HG02973 (cell line): ENCODE measurements at regions not wholly inside any gene's neighbourhood (a gene's known extent, or its start where the extent isn't known, plus 50 kb on each side); places are given as distances from the start of the nearest gene placed in this dataset.

Experiments used
- ATAC-seq: cut with Tn5 transposase; IDR thresholded peaks from one replicate; pipeline ENCODE4 v1.9.1; 2021; ENCODE audit warnings: moderate library complexity; ENCODE audit not compliant: unreplicated experiment

- no peak for ATAC-seq
These were observed 457.6 kb downstream of the TFAP2A start for GRCh38 chr6:9957215-9957759.

GRCh38 chr6:9948678-9949077, 466.2 kb downstream of the TFAP2A start:
- ATAC-seq: no peak

- ATAC-seq: no peak
These were observed 470.9 kb downstream of the TFAP2A start for GRCh38 chr6:9943986-9944385.

GRCh38 chr6:9943026-9943425, 471.8 kb downstream of the TFAP2A start:
- ATAC-seq: no peak

- ATAC-seq: no peak
These were observed 472.7 kb downstream of the TFAP2A start for GRCh38 chr6:9942131-9942530.

- no peak for ATAC-seq
These were observed 476.1 kb downstream of the TFAP2A start for GRCh38 chr6:9938801-9939200.

- ATAC-seq: no peak
These were observed 477.7 kb downstream of the TFAP2A start for GRCh38 chr6:9937031-9937763.

GRCh38 chr6:9936551-9936950, 478.3 kb downstream of the TFAP2A start:
- ATAC-seq: no peak

- ATAC-seq: no peak
These were observed 481.2 kb downstream of the TFAP2A start for GRCh38 chr6:9933677-9934076.

GRCh38 chr6:9927275-9927674, 487.6 kb downstream of the TFAP2A start:
- ATAC-seq: no peak

GRCh38 chr6:9924971-9925370, 489.9 kb downstream of the TFAP2A start:
- ATAC-seq: no peak

GRCh38 chr6:9921366-9921765, 493.5 kb downstream of the TFAP2A start:
- no peak for ATAC-seq

- ATAC-seq: no peak
These were observed 499.9 kb downstream of the TFAP2A start for GRCh38 chr6:9914951-9915350.

GRCh38 chr6:9901376-9901775, 513.5 kb downstream of the TFAP2A start:
- ATAC-seq: no peak

- ATAC-seq: no peak
These were observed 518.1 kb downstream of the TFAP2A start for GRCh38 chr6:9896806-9897205.

- no peak for ATAC-seq
These were observed 524.0 kb downstream of the TFAP2A start for GRCh38 chr6:9890893-9891292.

GRCh38 chr6:9890469-9890868, 524.4 kb downstream of the TFAP2A start:
- no peak for ATAC-seq

- ATAC-seq: no peak
These were observed 536.3 kb downstream of the TFAP2A start for GRCh38 chr6:9878535-9878934.

GRCh38 chr6:9875605-9876353, 539.1 kb downstream of the TFAP2A start:
- ATAC-seq: no peak

- no peak for ATAC-seq
These were observed 552.2 kb downstream of the TFAP2A start for GRCh38 chr6:9862603-9863167.

GRCh38 chr6:9851541-9852380, 563.1 kb downstream of the TFAP2A start:
- ATAC-seq: no peak
